Stimulated activated CD8-positive, alpha-beta memory T cell treated with anti-CD3 and anti-CD28 coated beads, Interleukin-4, amount 100 ng/mL, for 1 hour (primary cell): ENCODE measurements at regions not wholly inside any gene's neighbourhood (a gene's known extent, or its start where the extent isn't known, plus 50 kb on each side); places are given as distances from the start of the nearest gene placed in this dataset.

Source experiments
- DNase-seq, 2 donors: peaks; one replicate each; pipeline ENCODE4 v3.0.0-alpha.2; 2020; ENCODE audit warnings: low read depth in 2 of 2, low spot score in 1 of 2

GRCh38 chr1:185646202-185646683, 87.9 kb upstream of the HMCN1 start:
- DNase-seq, result no peak

DNA sequence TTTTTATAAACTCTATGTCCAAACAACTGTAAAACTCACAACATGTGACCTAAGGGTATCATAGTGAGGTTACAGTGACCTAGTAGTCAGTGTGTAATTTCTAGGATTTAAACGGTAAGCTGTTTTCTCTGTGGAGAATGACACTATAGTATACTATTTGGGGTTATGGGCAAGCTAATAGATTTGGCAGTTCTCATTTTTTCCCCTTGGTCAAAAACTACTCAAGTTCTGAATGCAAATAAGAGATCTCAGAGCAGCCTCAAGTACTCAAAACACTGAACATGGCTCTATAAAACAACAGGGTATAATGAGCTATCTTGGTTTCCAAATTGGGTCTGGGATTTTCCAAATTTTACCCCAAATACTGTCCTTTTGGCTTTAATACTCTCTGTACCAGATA, 88.5 kb upstream of the HMCN1 start:
- no peak for DNase-seq

- DNase-seq, result no peak
Observed at GRCh38 chr1:185645162-185645640, 89.0 kb upstream of the HMCN1 start.

DNA sequence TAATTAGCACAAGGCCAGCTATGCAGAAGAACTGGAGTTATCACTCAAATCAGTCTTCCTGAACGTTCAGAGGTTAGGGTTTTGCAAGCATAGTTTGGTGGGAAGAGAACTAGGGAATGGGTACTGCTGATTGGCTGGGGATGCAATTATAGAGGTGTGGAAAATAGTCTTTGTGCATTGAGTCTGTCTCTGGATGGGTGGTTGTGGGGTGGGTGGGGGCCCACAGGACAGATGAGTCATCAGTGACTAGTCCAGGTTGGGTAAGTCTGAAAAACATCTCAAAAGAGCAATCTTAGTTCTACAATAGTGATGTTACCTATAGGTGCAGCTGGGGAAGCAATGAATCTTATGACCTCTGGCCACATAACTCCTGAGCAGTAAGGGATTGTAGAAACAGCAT, 89.7 kb upstream of the HMCN1 start:
- DNase-seq, result no peak

GRCh38 chr1:185636848-185637247, 97.3 kb upstream of the HMCN1 start:
- DNase-seq, result no peak

DNA sequence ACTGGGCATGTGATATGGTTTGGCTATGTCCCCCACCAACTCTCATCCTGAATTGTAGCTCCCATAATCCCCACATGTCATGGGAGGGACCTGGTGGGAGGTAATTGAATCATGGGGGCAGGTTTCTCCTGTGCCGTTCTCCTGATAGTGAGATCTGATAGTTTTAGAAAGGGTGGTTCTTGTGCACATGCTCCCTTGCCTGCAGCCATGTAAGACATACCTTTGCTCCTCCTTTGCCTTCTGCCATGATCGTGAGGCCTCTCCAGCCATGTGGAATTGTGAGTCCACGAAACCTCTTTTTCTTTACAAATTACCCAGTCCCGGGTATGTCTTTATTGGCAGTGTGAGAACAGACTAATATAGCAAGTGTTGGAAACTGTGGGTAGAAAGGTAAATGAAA, 99.5 kb upstream of the HMCN1 start:
- DNase-seq, result no peak

- no peak for DNase-seq
Observed at GRCh38 chr1:185632659-185633423, 101.3 kb upstream of the HMCN1 start.

GRCh38 chr1:185631843-185632242, 102.3 kb upstream of the HMCN1 start:
- DNase-seq, result no peak

DNA sequence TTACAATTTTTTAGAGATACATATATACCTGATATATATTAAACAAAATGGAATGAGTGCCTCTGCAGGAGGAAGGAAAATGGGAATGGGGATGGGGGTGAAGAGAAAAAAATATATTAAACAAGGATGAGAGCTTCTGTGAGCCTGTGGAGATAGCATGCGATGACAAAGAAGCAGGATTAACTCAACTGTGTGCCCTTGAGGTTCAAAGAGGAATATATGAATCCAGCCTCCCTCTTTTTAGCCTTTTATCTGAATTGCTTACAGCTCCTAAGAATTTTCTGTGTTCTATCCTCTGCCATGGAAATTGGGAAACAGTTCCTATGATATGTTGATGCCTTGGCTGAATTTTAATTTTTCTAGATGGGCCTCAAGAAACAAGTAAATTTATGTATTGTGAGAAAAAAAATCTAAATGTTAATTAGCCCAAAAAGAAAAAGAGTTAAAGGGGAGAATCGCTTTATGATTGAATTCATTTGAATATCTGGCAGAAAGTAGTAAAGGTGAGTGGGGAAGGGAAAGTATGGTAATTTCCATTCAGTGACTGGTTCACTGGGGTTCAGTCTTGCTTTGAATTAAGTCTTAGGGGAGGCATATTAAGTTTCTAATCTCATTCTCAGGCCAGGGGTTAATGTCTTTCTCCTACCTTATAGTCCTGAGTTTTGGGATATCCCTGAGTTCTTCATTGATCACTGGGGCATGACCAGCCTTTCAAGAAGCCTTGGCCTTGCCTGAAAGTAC, 106.3 kb upstream of the HMCN1 start:
- no peak for DNase-seq

DNA sequence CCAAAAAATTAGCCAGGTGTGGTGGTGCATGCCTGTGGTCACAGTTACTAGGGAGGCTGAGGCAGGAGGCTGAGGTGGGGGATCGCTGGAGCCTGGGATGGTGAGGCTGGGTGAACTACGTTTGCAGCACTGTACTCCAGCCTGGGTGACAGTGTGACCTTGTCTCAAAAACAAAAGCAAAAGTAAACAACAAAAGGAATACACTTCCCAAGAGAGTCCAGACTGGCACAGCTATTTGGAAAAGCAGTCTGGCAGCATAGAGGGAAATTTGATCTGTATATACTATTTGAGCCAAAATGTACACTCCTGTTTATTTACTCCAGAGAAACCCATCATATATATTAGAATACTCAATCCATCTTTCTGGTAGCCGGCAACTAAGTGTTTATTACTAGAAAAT, 107.0 kb upstream of the HMCN1 start:
- DNase-seq, result no peak

DNA sequence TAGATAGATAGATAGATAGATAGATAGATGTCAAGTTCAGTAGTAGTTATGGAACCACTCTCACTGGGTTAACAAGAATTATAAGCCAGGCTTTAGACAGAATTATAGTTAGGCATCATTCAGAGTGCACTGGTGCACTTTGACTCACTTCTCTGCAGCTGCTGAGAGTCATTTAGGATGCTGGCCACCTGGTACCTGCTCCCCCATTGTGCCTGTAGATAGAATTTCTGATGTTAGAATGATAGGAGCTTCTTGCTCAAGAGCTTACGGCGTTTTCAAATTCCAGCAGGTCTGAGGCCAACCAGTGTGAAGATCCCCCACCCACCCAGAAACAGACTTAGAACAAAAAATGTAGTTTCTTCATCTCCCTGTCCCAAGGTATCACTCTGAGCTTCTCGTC, 107.8 kb upstream of the HMCN1 start:
- no peak for DNase-seq

GRCh38 chr1:185610954-185611353, 123.2 kb upstream of the HMCN1 start:
- DNase-seq, result no peak

DNA sequence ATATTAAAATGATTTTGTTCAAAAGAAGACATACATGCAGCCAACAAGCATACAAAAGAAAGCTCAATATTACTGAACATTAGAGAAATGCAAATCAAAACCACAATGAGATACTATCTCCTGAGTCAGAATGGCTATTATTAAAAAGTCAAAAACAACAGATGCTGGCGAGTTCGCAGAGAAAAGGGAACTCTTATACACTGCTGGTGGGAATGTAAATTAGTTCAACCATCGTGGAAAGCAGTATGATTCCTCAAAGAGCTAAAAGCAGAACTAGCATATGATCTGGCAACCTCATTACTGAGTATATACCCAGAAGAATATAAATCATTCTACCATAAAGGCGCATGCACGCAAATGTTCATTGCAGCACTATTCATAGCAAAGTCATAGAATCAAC, 126.0 kb upstream of the HMCN1 start:
- DNase-seq, result no peak

DNA sequence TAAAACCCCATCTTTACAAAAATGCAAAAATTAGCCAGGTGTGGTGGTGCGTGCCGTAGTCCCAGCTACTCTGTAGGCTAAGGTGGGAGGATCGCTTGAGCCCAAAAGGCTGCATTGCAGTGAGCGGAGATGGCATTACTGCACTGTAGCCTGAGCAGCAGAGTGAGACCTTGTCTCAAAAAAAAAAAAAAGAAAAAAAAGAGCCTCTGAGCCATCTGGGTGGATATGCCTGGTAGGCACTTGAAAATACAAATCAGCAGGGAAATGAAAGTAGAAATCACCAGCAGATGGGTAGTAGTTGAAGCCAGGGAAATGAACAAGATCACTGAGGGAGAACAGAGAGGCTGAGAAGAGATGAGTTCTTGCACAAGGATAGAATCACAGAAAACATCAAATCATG, 131.0 kb upstream of the HMCN1 start:
- no peak for DNase-seq

DNA sequence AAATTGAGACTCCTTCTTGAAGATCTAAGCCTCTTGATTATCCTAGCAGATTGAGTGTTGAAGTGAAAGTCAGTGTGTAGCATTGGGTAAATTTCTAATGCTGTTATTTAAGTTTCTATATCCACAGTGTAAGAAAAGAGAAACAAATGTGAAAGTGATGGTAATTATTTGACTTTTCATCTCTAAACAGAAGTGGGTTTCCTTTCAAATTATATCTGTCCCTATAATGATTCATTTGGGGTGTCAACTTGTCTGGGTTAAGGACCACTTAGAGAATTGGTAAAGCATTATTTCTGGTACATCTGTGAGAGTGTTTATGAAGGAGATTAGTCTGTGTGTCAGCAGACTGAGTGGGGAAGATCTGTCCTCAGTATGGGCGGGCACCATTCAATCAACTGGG, 133.0 kb upstream of the HMCN1 start:
- DNase-seq, result no peak

DNA sequence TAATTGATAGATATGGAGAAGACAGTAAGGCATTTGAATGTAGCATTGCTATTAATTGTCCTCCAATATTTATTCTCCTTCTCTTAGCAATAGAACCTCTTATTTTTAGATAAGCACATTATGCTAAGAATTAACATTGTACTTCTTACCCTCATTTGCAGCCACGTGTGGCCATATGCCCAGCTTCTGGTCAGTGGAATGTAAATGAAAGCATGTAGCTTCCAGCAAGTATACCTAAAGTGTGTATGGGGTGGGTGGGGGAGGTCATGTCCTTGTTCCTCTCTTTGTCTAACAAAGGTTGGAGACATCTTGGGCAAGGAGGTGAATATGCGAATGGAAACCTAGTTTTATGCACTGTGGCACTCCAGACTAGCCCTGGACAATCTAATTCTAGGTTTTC, 133.6 kb upstream of the HMCN1 start:
- DNase-seq, result no peak

DNA sequence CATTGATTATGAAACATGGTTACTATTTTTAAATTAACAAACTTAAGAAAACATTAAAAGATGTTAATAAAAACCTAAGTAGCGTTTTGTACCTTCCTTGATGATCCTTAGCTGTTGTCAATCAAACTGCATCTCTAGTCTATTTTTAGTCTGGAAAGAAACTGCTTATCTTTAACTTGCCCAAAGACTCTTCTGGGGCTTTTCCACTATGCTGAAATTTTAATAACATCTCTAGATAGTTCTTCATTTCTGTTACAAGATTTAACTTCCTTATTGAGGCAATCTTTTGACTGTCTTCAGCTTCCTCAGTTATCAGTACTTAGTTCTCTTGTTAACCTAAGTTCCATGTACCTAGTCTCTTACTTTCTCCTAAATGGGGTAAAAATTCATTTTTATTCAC, 135.9 kb upstream of the HMCN1 start:
- no peak for DNase-seq

GRCh38 chr1:185595835-185596667, 138.1 kb upstream of the HMCN1 start:
- DNase-seq, result peak; percentile 18 to 27

- no peak for DNase-seq
Observed at GRCh38 chr1:185594786-185595410, 139.3 kb upstream of the HMCN1 start.

DNA sequence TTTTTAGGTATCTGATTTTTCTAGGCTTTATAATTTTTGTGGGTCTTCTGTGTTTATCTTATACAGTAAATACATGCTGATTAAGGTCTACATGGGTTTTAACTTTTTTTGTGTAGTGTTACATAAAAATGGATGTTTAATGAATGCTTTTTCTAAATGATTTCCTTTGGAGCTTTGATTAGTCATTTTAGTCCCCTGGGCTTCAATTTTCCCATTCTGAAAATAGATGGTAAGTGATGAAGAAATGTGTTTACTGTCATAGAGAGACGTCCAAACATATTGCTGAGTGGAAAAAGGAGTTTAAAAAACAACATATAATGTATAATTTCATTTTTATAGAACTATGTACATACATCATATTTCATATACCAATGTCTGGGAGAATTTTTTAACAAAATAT, 140.9 kb upstream of the HMCN1 start:
- no peak for DNase-seq

- no peak for DNase-seq
Observed at GRCh38 chr1:185585770-185586169, 148.4 kb upstream of the HMCN1 start.
